ENCODE measurements at regions not wholly inside any gene's neighbourhood (a gene's known extent, or its start where the extent isn't known, plus 50 kb on each side); places are given as distances from the start of the nearest gene placed in this dataset.

DNA sequence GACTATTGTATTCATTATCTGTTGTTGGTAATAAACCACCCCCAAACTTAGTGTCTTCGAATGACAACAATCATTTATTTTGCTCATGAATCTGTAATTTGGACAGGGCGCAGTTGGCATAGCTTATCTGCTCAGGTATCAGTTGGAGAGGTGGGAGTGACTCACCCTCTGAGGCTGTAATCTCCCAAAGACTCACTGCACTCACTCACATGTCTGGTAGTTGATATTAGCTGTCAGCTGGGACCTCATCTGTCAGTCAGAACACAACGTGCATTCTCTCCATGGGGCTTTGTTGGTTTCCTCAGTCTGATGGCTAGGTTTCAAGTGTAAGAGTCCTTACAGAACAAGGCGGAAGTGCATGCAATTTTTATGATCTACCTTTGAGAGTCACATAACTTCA, 183.5 kb upstream of the PRNP start:
- H3K36me3 ChIP-seq (ENCODE audit: control insufficient read depth, insufficient read depth, low read length), result no peaks in the 10 kb centered on the region
- no CpG with 5 or more reads among the region's 4 CpGs for WGBS (ENCODE audit: insufficient coverage, low lambda C conversion rate)
- peaks cover 5% of the 10 kb centered on the region for H3K9me3 ChIP-seq (ENCODE audit: control insufficient read depth, low read depth, low read length)
- no peak for DNase-seq
- H3K27ac ChIP-seq (ENCODE audit: low read length), result no peak overlapping the region
- no peaks in the 10 kb centered on the region for H3K4me1 ChIP-seq (ENCODE audit: control insufficient read depth, insufficient read depth, low read length)
- H3K4me3 ChIP-seq (ENCODE audit: low read length), result no peak overlapping the region
- no peaks in the 10 kb centered on the region for H3K27me3 ChIP-seq (ENCODE audit: control insufficient read depth, insufficient read depth, low read length)

DNA sequence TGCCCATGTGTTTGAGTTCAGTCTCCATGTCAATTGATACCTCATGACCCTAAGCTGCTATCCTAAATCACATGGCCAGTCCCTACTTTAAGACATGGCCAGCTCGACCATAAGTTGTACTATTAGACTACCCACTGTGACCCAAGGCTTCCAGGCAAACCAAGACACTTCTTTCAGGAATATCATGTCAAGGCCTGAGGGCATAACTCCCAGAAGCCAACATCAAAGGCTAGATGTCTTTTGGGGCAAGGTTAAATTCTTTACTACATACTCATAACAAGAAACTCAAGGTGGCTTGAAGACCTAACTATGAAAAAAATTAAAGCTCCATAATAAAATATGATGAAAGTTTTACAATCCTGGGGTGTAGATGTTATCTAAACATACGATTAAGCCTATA, 192.9 kb upstream of the PRNP start:
- Histone ChIP-seq H3K36me3 (ENCODE audit: control insufficient read depth, insufficient read depth, low read length) (no peaks in the 10 kb centered on the region), H3K4me1 (ENCODE audit: control insufficient read depth, insufficient read depth, low read length) (no peaks in the 10 kb centered on the region), H3K27me3 (ENCODE audit: control insufficient read depth, insufficient read depth, low read length) (no peaks in the 10 kb centered on the region), H3K9me3 (ENCODE audit: control insufficient read depth, low read depth, low read length) (no peaks in the 10 kb centered on the region), H3K4me3 (ENCODE audit: low read length) (no peak overlapping the region), H3K27ac (ENCODE audit: low read length) (no peak overlapping the region)
- 100% methylated on average over 1 of the region's 2 CpGs for WGBS (ENCODE audit: insufficient coverage, low lambda C conversion rate)
- no peak for DNase-seq

GRCh38 chr20:4491643-4492042, 194.6 kb upstream of the PRNP start:
- H3K4me3 ChIP-seq (ENCODE audit: low read length), result no peak overlapping the region
- H3K27ac ChIP-seq (ENCODE audit: low read length), result no peak overlapping the region
- H3K36me3 ChIP-seq (ENCODE audit: control insufficient read depth, insufficient read depth, low read length), result no peaks in the 10 kb centered on the region
- DNase-seq, result no peak
- no peaks in the 10 kb centered on the region for H3K9me3 ChIP-seq (ENCODE audit: control insufficient read depth, low read depth, low read length)
- no CpG with 5 or more reads among the region's 2 CpGs for WGBS (ENCODE audit: insufficient coverage, low lambda C conversion rate)
- no peaks in the 10 kb centered on the region for H3K27me3 ChIP-seq (ENCODE audit: control insufficient read depth, insufficient read depth, low read length)
- no peaks in the 10 kb centered on the region for H3K4me1 ChIP-seq (ENCODE audit: control insufficient read depth, insufficient read depth, low read length)

DNA sequence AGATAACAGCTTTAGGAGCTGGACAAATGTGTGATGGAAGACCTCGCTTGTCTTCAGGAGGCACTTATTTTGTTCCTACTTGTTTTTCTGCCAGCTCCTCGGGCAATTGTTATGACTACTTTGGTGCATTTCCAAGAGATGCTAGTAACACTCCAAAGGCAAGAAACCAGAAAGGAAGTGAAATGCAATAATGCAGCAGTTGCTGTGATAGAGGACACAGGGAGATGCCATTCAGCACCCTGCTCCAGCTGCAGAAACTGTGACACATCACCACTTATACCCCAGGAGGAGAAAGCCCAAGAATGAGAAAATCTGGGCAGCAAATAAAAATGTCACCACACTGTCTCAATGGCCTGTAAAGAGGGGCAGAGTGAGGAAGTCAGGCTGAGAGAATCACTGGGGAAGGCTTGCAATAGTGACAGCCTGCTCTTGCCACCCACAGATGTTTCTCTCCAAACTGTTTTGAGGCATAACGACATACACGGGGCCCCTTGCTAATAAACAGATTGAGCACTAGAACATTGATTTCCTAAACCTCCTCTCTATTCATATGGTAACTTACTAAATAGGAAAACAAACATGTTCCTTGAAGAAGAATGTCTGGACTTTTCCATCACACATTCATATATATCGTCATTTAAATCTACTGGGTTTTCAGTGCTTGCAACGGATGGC, 195.5 kb upstream of the PRNP start:
- no peaks in the 10 kb centered on the region for H3K9me3 ChIP-seq (ENCODE audit: control insufficient read depth, low read depth, low read length)
- no peaks in the 10 kb centered on the region for H3K4me1 ChIP-seq (ENCODE audit: control insufficient read depth, insufficient read depth, low read length)
- no peak overlapping the region for H3K4me3 ChIP-seq (ENCODE audit: low read length)
- H3K27ac ChIP-seq (ENCODE audit: low read length), result no peak overlapping the region
- H3K36me3 ChIP-seq (ENCODE audit: control insufficient read depth, insufficient read depth, low read length), result no peaks in the 10 kb centered on the region
- no peak for DNase-seq
- no peaks in the 10 kb centered on the region for H3K27me3 ChIP-seq (ENCODE audit: control insufficient read depth, insufficient read depth, low read length)
- 100% methylated on average over 1 of the region's 6 CpGs for WGBS (ENCODE audit: insufficient coverage, low lambda C conversion rate)

DNA sequence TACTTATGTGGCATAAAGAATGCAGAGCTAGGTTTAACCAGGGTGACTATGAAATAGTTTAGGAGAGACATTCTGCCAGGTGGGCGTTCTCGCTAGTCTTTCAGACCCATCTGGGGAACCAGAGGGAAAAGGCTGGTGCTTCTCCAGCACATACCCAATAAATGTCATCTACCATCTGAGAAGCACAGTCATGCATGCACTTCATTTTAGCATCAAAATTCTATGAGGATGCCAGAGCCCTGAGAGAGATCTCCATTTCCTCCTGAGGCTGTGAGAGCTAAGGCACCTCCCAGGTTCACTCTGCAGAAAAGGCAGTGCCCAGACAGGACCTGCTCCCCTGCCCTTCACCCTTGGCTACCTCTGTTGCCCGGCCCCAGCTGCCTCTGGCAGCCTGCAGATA, 196.2 kb upstream of the PRNP start:
- no peak for DNase-seq
- WGBS (ENCODE audit: insufficient coverage, low lambda C conversion rate), result no CpG with 5 or more reads among the region's 3 CpGs
- H3K4me1 ChIP-seq (ENCODE audit: control insufficient read depth, insufficient read depth, low read length), result no peaks in the 10 kb centered on the region
- H3K36me3 ChIP-seq (ENCODE audit: control insufficient read depth, insufficient read depth, low read length), result no peaks in the 10 kb centered on the region
- no peaks in the 10 kb centered on the region for H3K9me3 ChIP-seq (ENCODE audit: control insufficient read depth, low read depth, low read length)
- no peak overlapping the region for H3K27ac ChIP-seq (ENCODE audit: low read length)
- H3K4me3 ChIP-seq (ENCODE audit: low read length), result no peak overlapping the region
- no peaks in the 10 kb centered on the region for H3K27me3 ChIP-seq (ENCODE audit: control insufficient read depth, insufficient read depth, low read length)

DNA sequence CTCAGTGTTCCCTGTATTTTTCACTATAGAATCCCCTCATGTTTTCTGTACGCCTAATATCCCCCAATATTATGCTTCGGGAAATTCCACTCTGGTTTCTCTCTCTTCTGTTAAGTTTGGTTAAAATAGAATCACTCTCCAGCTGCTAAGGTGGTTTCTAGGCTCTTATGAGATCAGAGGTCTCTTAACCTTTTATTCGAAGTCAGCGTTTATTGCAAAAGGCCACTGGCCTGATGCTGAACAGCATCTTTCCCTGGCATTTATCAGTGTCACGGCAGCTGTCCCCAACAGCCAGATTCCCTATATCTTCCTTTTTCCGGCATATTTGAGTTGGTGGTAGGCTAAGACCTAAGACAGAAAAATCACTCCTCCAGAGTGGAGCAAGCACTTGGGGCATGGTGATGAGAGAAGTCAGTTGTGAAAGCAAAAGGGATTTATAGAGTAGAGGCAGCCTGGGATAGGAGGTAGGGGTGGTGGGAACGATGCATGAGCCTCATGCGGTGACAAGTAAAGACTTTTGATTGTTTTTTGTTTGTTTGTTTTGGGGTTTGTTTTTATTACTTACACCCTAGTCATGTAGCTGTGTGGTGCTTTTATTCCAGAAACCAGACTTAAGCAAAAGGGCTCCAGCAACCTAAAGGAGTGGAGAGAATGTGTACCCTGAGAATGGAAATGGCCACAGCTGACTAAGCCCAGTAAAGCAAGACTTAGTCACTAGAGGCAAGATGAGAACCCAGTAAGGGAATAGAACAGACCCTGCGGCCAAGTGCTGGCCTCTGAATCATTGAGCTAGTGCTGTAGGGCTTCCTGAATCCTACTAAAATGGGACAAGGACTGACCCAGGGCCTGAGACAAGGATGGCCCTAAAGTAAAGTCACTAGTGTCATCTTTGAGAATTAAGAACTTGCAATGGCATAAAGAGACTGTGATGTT, 197.6 kb upstream of the PRNP start:
- H3K4me1 ChIP-seq (ENCODE audit: control insufficient read depth, insufficient read depth, low read length), result no peaks in the 10 kb centered on the region
- no peaks in the 10 kb centered on the region for H3K9me3 ChIP-seq (ENCODE audit: control insufficient read depth, low read depth, low read length)
- DNase-seq, result no peak
- 80% methylated on average over 1 of the region's 9 CpGs for WGBS (ENCODE audit: insufficient coverage, low lambda C conversion rate)
- no peak overlapping the region for H3K27ac ChIP-seq (ENCODE audit: low read length)
- no peaks in the 10 kb centered on the region for H3K36me3 ChIP-seq (ENCODE audit: control insufficient read depth, insufficient read depth, low read length)
- H3K27me3 ChIP-seq (ENCODE audit: control insufficient read depth, insufficient read depth, low read length), result no peaks in the 10 kb centered on the region
- no peak overlapping the region for H3K4me3 ChIP-seq (ENCODE audit: low read length)

DNA sequence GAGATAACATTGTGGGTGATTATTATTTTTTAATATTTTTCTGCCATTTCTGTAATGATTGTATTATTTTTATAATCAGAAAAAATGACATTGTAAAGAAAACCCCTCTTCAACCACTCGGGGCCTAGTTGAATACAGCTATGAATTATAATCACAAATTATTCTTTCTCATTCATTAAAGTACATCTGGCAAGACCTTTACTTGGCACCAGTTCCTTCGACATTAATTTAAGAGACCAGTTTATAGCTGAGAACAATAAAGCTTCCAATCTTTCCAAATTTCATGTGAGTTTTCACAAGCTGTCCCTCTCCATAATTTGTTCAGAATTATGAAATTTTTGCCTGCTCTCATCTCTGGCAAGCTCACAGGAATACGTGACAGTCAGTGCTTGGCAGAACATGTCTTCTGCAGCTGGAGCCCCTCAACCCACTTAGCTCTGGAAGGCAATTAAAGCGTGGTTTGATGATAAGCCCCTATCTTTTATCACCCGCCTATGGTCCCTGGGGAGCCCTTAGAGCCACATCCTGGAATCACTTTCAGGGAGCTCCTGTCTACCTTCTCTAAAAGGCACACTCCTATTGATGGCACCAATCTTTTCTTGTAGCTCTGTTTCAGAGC, 201.8 kb upstream of the PRNP start:
- no peak overlapping the region for H3K4me3 ChIP-seq (ENCODE audit: low read length)
- no peaks in the 10 kb centered on the region for H3K4me1 ChIP-seq (ENCODE audit: control insufficient read depth, insufficient read depth, low read length)
- H3K36me3 ChIP-seq (ENCODE audit: control insufficient read depth, insufficient read depth, low read length), result no peaks in the 10 kb centered on the region
- H3K27ac ChIP-seq (ENCODE audit: low read length), result no peak overlapping the region
- no peaks in the 10 kb centered on the region for H3K9me3 ChIP-seq (ENCODE audit: control insufficient read depth, low read depth, low read length)
- peaks cover 3% of the 10 kb centered on the region for H3K27me3 ChIP-seq (ENCODE audit: control insufficient read depth, insufficient read depth, low read length)
- WGBS (ENCODE audit: insufficient coverage, low lambda C conversion rate), result 57% methylated on average over 1 of the region's 5 CpGs
- no peak for DNase-seq

GRCh38 chr20:4483961-4484360, 202.3 kb upstream of the PRNP start:
- no peaks in the 10 kb centered on the region for H3K4me1 ChIP-seq (ENCODE audit: control insufficient read depth, insufficient read depth, low read length)
- peaks cover 3% of the 10 kb centered on the region for H3K27me3 ChIP-seq (ENCODE audit: control insufficient read depth, insufficient read depth, low read length)
- H3K36me3 ChIP-seq (ENCODE audit: control insufficient read depth, insufficient read depth, low read length), result no peaks in the 10 kb centered on the region
- H3K9me3 ChIP-seq (ENCODE audit: control insufficient read depth, low read depth, low read length), result no peaks in the 10 kb centered on the region
- H3K27ac ChIP-seq (ENCODE audit: low read length), result no peak overlapping the region
- DNase-seq, result no peak
- no peak overlapping the region for H3K4me3 ChIP-seq (ENCODE audit: low read length)

GRCh38 chr20:4483486-4483885, 202.8 kb upstream of the PRNP start:
- H3K27ac ChIP-seq (ENCODE audit: low read length), result no peak overlapping the region
- no peaks in the 10 kb centered on the region for H3K36me3 ChIP-seq (ENCODE audit: control insufficient read depth, insufficient read depth, low read length)
- H3K4me1 ChIP-seq (ENCODE audit: control insufficient read depth, insufficient read depth, low read length), result no peaks in the 10 kb centered on the region
- no peaks in the 10 kb centered on the region for H3K9me3 ChIP-seq (ENCODE audit: control insufficient read depth, low read depth, low read length)
- H3K27me3 ChIP-seq (ENCODE audit: control insufficient read depth, insufficient read depth, low read length), result peaks cover 3% of the 10 kb centered on the region
- no CpG with 5 or more reads among the region's 2 CpGs for WGBS (ENCODE audit: insufficient coverage, low lambda C conversion rate)
- no peak for DNase-seq
- no peak overlapping the region for H3K4me3 ChIP-seq (ENCODE audit: low read length)

DNA sequence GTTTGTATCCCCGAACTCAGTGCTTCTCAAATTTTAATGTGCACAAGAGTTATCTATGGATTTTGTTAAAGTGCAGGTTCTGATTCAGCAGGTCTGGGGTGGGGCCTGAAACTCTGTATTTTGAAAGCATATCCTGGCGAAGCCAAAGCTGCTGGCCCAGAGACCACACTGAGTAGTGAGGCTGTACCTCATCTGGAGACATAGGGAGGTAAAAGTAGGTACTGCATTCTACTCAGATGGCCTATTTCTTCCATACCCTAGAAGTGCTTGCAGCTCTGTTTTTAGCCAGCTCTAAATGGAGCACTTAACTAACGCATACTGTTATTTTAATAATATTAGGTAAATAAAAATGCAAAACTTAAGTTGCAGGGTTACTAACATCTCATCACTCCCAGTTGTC, 206.2 kb upstream of the PRNP start:
- Histone ChIP-seq H3K27me3 (ENCODE audit: control insufficient read depth, insufficient read depth, low read length) (peaks cover 3% of the 10 kb centered on the region), H3K9me3 (ENCODE audit: control insufficient read depth, low read depth, low read length) (no peaks in the 10 kb centered on the region), H3K4me3 (ENCODE audit: low read length) (no peak overlapping the region), H3K36me3 (ENCODE audit: control insufficient read depth, insufficient read depth, low read length) (no peaks in the 10 kb centered on the region), H3K27ac (ENCODE audit: low read length) (no peak overlapping the region), H3K4me1 (ENCODE audit: control insufficient read depth, insufficient read depth, low read length) (no peaks in the 10 kb centered on the region)
- DNase-seq, result no peak
- no CpG with 5 or more reads among the region's 3 CpGs for WGBS (ENCODE audit: insufficient coverage, low lambda C conversion rate)
